ENCODE measurements at regions not wholly inside any gene's neighbourhood (a gene's known extent, or its start where the extent isn't known, plus 50 kb on each side); places are given as distances from the start of the nearest gene placed in this dataset.

DNA sequence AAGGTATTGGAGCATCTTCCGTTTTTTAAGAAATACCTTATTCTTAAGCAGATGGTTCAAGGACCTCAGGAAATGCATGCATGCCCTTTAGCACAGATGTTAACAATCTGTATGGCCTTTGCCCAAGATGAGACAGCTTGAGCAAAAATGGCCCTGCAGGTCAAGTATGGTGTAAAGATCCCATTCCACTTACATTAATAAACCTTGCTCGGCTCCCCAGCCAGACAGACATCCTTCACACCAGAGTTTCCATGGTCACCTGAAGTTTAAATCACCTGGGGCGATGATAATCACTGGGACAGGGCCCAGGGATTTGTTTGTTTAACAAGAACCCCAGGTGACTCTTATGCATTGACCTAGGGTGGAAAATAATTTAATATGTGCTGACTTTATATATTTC, 287.0 kb upstream of the NOCT start:
- TF ChIP-seq POLR2A (IDR thresholded peaks at IDR 0.05), result no peak
- TF ChIP-seq, protein P1, sequence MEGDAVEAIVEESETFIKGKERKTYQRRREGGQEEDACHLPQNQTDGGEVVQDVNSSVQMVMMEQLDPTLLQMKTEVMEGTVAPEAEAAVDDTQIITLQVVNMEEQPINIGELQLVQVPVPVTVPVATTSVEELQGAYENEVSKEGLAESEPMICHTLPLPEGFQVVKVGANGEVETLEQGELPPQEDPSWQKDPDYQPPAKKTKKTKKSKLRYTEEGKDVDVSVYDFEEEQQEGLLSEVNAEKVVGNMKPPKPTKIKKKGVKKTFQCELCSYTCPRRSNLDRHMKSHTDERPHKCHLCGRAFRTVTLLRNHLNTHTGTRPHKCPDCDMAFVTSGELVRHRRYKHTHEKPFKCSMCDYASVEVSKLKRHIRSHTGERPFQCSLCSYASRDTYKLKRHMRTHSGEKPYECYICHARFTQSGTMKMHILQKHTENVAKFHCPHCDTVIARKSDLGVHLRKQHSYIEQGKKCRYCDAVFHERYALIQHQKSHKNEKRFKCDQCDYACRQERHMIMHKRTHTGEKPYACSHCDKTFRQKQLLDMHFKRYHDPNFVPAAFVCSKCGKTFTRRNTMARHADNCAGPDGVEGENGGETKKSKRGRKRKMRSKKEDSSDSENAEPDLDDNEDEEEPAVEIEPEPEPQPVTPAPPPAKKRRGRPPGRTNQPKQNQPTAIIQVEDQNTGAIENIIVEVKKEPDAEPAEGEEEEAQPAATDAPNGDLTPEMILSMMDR (IDR thresholded peaks at IDR 0.05), result no peak
